Astrocyte of the spinal cord (primary cell): ENCODE measurements at regions not wholly inside any gene's neighbourhood (a gene's known extent, or its start where the extent isn't known, plus 50 kb on each side); places are given as distances from the start of the nearest gene placed in this dataset.

Experiments used
- DNase-seq: peaks from one replicate; pipeline ENCODE4 v3.0.0; 2011; ENCODE audit warnings: low read depth, low spot score
- H3K4me3 ChIP-seq: 2 replicates; pipeline ENCODE4 v1.5.1; 2011; ENCODE audit warnings: low read depth, mild to moderate bottlenecking, low read length, moderate library complexity
- in situ Hi-C: cut with HindIII; loops from 2 replicates; pipeline ENCODE4 v1.10.0; 2017; ENCODE audit warnings: low sequenced_read_pairs
- TF ChIP-seq, protein P1 (sequence below): IDR thresholded peaks from 2 replicates; pipeline ENCODE4 v1.5.1; 2012; ENCODE audit warnings: low read depth, mild to moderate bottlenecking, low read length, inconsistent platforms

GRCh38 chr6:165191461-165191860 lies 117.9 kb downstream of the C6orf118 start:
- no peak overlapping the region for H3K4me3 ChIP-seq
- TF ChIP-seq, protein P1, sequence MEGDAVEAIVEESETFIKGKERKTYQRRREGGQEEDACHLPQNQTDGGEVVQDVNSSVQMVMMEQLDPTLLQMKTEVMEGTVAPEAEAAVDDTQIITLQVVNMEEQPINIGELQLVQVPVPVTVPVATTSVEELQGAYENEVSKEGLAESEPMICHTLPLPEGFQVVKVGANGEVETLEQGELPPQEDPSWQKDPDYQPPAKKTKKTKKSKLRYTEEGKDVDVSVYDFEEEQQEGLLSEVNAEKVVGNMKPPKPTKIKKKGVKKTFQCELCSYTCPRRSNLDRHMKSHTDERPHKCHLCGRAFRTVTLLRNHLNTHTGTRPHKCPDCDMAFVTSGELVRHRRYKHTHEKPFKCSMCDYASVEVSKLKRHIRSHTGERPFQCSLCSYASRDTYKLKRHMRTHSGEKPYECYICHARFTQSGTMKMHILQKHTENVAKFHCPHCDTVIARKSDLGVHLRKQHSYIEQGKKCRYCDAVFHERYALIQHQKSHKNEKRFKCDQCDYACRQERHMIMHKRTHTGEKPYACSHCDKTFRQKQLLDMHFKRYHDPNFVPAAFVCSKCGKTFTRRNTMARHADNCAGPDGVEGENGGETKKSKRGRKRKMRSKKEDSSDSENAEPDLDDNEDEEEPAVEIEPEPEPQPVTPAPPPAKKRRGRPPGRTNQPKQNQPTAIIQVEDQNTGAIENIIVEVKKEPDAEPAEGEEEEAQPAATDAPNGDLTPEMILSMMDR: no peak
- in situ Hi-C loops: no loop called here
- no peak for DNase-seq

DNA sequence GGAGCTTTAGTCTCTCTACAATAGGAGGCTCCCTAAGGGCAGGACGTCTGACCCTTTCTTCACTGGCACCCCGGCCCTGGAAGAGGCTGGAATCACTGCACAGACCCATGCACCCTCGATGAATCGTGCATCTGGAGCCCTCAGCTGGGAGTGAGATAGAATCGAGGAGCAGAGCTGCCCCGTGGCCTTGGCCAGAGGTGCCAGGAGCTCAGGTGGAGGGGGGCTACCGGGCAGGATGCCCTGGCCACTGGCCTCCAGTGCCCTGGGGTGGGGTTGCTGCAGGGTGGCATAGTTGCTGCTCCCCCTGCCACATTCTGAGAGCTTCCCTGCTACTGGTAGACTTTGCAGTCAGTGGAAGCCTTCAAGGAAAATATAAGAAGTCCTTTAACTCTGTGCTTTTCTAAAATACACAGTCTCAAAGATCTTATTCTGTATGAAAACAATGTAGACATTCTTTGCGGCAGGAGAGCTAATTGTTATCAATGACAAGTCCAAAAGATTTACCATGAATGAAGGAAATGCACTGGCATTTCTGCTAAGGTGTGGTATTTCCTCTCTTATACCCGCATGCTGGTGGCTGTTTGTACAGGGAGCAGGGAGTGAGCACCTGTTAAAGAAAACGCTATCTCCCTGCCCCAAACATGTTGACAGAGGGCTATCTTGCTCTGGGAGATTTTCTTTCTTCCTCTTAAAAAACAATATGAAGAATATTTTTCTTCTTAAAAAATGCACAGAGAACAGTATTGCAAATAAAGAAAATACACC lies 122.8 kb downstream of the C6orf118 start:
- in situ Hi-C loops: no loop called here
- no peak for DNase-seq
- TF ChIP-seq, protein P1: no peak
- no peak overlapping the region for H3K4me3 ChIP-seq

GRCh38 chr6:165186041-165186440 lies 123.4 kb downstream of the C6orf118 start:
- no peak for DNase-seq
- TF ChIP-seq, protein P1: no peak
- no peak overlapping the region for H3K4me3 ChIP-seq
- in situ Hi-C loops: no loop called here

DNA sequence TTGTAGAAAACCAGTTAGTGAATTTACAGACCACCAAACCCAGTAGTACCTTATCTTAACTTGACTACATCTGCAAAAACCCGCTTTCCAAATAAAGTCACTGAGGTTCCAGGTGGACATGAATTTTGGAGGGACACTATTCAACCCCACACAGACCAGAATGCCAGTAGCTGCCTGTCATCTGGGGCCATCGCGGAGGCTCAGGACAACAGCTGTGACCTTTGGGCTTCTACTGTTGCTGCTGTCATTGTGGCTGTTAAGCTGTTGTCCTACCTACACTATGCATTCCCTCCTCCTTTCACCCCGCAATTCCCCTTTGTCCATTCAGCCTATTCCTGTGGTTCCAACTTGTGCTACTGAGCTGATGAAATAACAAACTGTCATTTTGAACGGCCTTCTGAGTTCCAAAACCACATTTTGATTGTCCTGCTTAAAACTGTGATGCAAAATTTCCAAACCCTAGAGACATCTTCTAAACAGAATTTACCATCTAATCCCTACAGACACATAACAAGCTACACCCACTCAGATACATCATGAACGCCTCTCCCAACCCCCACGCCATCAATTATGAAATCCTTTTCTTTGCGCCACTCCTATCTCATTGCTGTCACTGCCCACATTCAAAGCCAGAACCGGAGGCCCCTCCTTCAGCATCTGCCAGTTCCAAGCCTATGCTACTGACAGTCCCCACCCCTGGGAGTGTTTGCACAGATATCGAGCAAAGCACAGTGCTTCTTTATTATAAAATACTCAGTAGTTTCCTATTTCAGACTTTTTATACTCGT lies 125.0 kb downstream of the C6orf118 start:
- H3K4me3 ChIP-seq: no peak overlapping the region
- TF ChIP-seq, protein P1: no peak
- DNase-seq: no peak
- in situ Hi-C loops: no loop called here

- TF ChIP-seq, protein P1: no peak
- H3K4me3 ChIP-seq: no peak overlapping the region
- no peak for DNase-seq
- in situ Hi-C loops: no loop called here
These were observed 125.8 kb downstream of the C6orf118 start for GRCh38 chr6:165183496-165184140.

DNA sequence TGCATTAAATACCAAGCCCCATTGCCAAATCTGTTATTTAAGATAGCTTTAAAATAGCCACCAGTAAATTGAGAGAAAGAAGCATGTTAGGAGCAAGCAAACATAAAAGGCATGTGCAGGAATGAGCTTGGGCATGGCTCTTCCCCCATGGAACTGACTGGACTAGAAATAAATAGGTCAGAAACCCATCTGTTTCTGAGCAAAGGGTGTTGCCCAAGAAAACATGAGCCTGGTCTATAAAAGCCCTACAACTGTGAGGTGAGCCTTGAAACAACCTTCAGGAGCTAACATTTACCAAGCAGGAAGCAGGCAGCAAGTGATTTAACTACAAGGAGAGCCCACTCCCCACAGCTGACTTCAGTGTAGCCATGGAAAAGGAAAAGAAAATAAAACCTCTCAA lies 126.3 kb downstream of the C6orf118 start:
- no peak for DNase-seq
- H3K4me3 ChIP-seq: no peak overlapping the region
- TF ChIP-seq, protein P1: no peak
- in situ Hi-C loops: no loop called here
